Fibroblast of pulmonary artery (primary cell): ENCODE measurements at regions not wholly inside any gene's neighbourhood (a gene's known extent, or its start where the extent isn't known, plus 50 kb on each side); places are given as distances from the start of the nearest gene placed in this dataset.
A peak's percentile ranks its signal among the peaks of the same experiment; 100 is the strongest.

ENCODE experiments used
- DNase-seq: peaks from one replicate; pipeline ENCODE4 v3.0.0-alpha.2; 2010; ENCODE audit warnings: low read depth
- H3K4me3 ChIP-seq: replicated peaks from 2 replicates; pipeline ENCODE4 v1.5.1; 2011; ENCODE audit warnings: low read depth, mild to moderate bottlenecking, control low read depth, low read length, moderate library complexity
- TF ChIP-seq, protein P1 (sequence below): IDR thresholded peaks from 2 replicates; pipeline ENCODE4 v1.5.1; 2011; ENCODE audit warnings: mild to moderate bottlenecking, control low read depth, low read length, inconsistent platforms; ENCODE audit errors: missing control alignments

DNA sequence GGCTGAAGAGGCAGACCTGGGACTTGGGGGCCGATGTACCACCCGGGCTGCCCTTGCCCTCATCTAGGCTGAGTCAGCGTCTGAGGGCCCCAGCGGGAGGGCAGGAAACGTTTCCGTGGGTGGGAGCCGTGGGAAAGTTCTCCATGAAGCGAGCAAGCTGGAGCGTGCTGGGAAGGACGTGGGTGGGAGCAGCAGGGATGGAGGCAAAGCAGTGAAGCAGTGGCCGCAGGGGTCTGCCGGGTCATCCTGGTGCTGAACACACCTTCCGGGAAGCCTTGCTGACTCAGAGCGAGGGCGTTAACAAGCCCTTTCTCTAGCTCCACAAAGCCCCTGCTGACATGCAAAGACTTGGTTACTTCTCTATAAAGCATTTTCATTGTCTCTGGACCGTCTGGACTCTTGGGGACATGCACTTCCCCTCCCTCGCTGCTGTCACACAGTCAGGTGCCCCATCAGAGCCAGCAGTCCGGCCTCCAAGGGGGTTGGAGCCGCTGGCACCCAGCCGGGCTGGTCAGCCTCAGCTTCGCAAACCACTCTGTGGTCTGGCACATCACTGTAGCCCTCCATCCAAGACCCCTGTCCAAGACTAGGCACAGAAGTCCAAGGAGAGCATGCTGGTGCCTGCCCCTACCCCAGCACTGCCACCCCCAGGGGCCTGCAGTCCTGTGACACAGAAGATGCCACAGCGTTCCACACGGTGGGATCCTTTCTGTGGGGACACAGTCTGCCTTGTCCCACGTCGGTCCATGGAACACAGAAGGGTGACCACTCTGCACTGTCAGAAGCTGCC, 115.1 kb upstream of the GPC1 start:
- H3K4me3 ChIP-seq: no peak overlapping the region
- TF ChIP-seq, protein P1, sequence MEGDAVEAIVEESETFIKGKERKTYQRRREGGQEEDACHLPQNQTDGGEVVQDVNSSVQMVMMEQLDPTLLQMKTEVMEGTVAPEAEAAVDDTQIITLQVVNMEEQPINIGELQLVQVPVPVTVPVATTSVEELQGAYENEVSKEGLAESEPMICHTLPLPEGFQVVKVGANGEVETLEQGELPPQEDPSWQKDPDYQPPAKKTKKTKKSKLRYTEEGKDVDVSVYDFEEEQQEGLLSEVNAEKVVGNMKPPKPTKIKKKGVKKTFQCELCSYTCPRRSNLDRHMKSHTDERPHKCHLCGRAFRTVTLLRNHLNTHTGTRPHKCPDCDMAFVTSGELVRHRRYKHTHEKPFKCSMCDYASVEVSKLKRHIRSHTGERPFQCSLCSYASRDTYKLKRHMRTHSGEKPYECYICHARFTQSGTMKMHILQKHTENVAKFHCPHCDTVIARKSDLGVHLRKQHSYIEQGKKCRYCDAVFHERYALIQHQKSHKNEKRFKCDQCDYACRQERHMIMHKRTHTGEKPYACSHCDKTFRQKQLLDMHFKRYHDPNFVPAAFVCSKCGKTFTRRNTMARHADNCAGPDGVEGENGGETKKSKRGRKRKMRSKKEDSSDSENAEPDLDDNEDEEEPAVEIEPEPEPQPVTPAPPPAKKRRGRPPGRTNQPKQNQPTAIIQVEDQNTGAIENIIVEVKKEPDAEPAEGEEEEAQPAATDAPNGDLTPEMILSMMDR: no peak
- peak; percentile 94 for DNase-seq

- no peak overlapping the region for H3K4me3 ChIP-seq
- TF ChIP-seq, protein P1: no peak
- peak; percentile 50 for DNase-seq
Measured at GRCh38 chr2:240322231-240322955, 113.1 kb upstream of the GPC1 start.

GRCh38 chr2:240322991-240323390, 112.5 kb upstream of the GPC1 start:
- DNase-seq: no peak
- TF ChIP-seq, protein P1: no peak
- H3K4me3 ChIP-seq: no peak overlapping the region

GRCh38 chr2:240323601-240324291, 111.7 kb upstream of the GPC1 start:
- no peak for DNase-seq
- TF ChIP-seq, protein P1: no peak
- no peak overlapping the region for H3K4me3 ChIP-seq

DNA sequence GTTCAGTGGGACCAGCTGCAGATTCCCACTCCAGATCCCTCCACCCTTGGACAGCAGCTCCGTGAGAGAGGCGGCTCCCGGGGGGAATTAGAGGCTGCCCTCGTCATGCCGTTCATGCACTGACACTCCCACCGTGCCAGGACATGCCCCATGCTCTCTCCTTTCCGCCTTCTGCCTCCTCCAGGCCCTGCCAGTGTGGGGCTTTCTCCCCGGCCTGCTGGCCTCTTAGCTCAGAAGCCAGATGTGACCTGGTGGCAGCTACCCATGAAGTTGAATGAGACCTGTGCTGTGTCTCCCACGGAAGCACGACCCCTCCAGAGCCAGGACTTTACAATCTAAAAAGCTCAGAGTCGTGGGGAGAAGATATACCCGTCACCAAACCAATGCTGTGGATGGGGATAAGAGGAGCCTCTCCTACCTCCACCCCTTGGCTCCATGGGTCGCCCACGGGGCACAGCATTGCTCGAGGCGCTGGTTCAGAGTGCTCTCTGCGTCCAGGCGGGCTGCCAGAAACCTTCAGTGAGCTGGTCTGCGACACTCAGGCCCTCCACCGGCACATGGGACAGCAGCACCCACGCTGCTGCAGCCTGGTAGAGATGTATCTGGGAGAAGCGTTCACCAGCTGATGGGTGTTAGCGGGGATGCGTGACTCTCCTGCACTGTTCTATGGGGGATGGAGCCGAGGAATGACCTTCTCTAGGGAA, 111.0 kb upstream of the GPC1 start:
- no peak for DNase-seq
- TF ChIP-seq, protein P1: no peak
- no peak overlapping the region for H3K4me3 ChIP-seq
